Spinal cord (tissue), 9 donors: ENCODE measurements at regions not wholly inside any gene's neighbourhood (a gene's known extent, or its start where the extent isn't known, plus 50 kb on each side); places are given as distances from the start of the nearest gene placed in this dataset.

Source experiments
- DNase-seq, 6 donors: peaks; one replicate each; pipeline versions ENCODE4 v3.0.0 to v3.0.0-alpha.2; 2013 to 2015; ENCODE audit warnings: low spot score in 6 of 6, low read depth in 4 of 6
- H3K27ac ChIP-seq: one replicate; pipeline ENCODE4 v1.5.1; 2013; ENCODE audit warnings: low read depth, low read length, control low read depth
- H3K27me3 ChIP-seq: one replicate; pipeline ENCODE4 v1.6.1; 2013; ENCODE audit warnings: low read length; ENCODE audit not compliant: control insufficient read depth, insufficient read depth
- H3K36me3 ChIP-seq: one replicate; pipeline ENCODE4 v1.6.1; 2013; ENCODE audit warnings: low read length; ENCODE audit not compliant: control insufficient read depth, insufficient read depth
- H3K4me1 ChIP-seq: one replicate; pipeline ENCODE4 v1.6.1; 2013; ENCODE audit warnings: low read length; ENCODE audit not compliant: control insufficient read depth, insufficient read depth
- H3K4me3 ChIP-seq: one replicate; pipeline ENCODE4 v1.5.1; 2013; ENCODE audit warnings: low read depth, low read length, control low read depth
- H3K9me3 ChIP-seq: one replicate; pipeline ENCODE4 v1.6.1; 2013; ENCODE audit warnings: low read length; ENCODE audit not compliant: control insufficient read depth, insufficient read depth
- WGBS: methylation state at CpG from one replicate; pipeline ENCODE4 v1.1.5; 2013; ENCODE audit warnings: missing lambda C conversion rate; ENCODE audit not compliant: insufficient coverage; 5-methylcytosine and 5-hydroxymethylcytosine counted together
- donor health status: healthy.

DNA sequence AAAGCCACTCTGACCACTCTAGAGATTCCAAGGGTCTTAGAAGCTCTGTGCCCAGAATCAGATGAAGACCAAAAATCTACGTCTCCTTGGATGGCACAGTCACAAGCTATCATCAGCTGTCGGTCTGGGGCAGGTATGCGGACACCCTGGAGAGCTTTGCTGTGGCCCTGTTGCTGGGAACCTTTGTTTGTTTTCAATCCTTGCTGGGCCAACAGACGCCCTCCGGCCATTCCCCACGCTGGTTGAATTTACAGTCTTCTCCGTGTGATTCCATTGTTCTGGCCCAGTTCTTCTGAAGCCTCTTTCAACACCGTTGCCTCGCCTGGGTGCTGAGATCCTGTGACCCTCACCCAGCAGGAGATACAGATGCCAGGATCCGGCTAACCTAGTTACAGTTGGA is 149.4 kb upstream of the PFKP start:
- H3K27ac ChIP-seq: no peak overlapping the region
- H3K4me3 ChIP-seq: no peak overlapping the region
- no peaks in the 10 kb centered on the region for H3K36me3 ChIP-seq
- no peak for DNase-seq
- peaks cover 2% of the 10 kb centered on the region for H3K27me3 ChIP-seq
- 57% methylated on average over 9 of the region's 10 CpGs for WGBS
- H3K4me1 ChIP-seq: peaks cover 4% of the 10 kb centered on the region
- no peaks in the 10 kb centered on the region for H3K9me3 ChIP-seq

DNA sequence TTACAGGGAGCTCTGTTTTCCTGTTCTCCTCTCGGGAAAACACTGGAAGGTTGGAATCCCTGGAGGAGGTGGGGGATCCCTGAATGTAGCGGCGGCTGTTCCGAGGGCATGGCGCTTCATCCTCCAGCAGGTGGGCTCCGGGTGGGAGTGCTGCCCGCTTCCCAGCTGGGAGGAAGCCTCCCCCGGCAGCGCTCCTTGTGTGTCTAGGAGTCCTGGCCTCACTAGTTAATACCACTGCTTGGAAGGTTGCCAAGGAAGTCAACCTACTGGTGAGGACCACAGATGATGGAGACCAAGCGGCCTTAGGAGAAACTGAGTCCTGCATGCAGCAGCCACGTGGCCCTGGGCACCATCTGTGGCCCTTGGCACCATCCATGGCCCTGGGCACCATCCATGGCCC is 151.9 kb upstream of the PFKP start:
- no peak overlapping the region for H3K4me3 ChIP-seq
- DNase-seq: no peak
- H3K27me3 ChIP-seq: no peaks in the 10 kb centered on the region
- H3K36me3 ChIP-seq: no peaks in the 10 kb centered on the region
- peaks cover 4% of the 10 kb centered on the region for H3K4me1 ChIP-seq
- WGBS: 98% methylated on average over 10 of the region's 11 CpGs
- no peak overlapping the region for H3K27ac ChIP-seq
- no peaks in the 10 kb centered on the region for H3K9me3 ChIP-seq

DNA sequence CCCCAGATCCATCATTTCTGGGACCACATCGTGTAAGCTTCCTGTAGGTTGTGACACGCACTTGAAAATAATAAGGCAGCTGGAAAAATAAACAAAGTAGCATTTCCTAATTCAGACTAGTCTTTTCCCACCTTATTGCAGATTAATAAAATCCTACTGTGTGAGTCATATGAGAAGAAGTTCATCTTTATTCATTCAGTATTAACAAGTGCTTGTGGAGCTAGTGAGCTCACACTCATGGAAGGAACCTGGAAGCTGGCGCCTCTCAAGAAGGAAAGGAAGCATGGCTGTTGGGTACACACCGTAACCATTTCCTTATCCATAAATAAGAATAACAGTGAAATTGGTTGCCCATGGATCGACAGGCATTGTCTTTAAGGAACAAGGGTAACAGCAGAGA is 152.6 kb upstream of the PFKP start:
- WGBS: no CpG with 5 or more reads among the region's 5 CpGs
- Histone ChIP-seq H3K27me3 (no peaks in the 10 kb centered on the region), H3K27ac (no peak overlapping the region), H3K9me3 (no peaks in the 10 kb centered on the region), H3K36me3 (no peaks in the 10 kb centered on the region), H3K4me1 (peaks cover 4% of the 10 kb centered on the region), H3K4me3 (no peak overlapping the region)
- no peak for DNase-seq

DNA sequence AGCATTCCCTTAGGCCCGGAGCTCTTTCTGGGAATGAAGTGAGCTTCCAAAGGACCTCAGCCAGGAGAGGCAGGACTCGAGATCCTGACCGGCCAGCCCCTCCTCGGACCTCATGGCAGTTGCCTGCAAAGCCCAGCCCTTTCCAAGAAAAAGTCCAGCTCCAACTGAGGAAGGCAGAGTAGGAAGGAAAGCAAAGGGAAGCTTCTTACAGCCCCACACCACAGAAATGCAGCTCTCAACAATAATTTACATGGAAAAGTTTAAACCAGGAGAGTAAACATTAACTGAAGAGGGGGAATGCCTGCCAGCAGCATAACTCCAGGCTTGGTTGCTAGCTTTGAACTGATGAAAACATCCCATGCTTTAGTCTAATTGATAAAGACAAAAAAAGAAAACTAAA is 153.9 kb upstream of the PFKP start:
- no peak for DNase-seq
- no peaks in the 10 kb centered on the region for H3K36me3 ChIP-seq
- 49% methylated on average over 4 of the region's 4 CpGs for WGBS

DNA sequence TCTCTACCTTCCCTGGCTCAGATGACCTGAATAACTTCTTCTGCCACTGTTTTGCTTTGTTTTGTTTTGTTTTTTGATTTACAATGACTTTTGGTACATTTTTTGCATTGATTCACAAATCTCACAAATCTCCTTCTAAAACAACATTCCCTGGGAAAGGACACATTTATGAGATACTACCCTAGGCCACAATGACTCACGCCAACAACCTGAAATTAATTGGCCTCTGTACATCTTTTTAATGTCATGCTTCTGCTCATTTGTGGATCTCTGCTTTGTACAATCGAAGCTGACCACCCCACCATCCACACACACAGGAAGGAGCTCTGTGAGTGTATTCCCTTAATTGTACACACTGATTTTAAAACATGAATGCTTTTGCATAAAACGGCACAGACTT is 156.7 kb upstream of the PFKP start:
- WGBS: 92% methylated on average over 2 of the region's 3 CpGs
- Histone ChIP-seq H3K27me3 (no peaks in the 10 kb centered on the region), H3K4me3 (no peak overlapping the region), H3K27ac (no peak overlapping the region), H3K4me1 (peaks cover 4% of the 10 kb centered on the region), H3K9me3 (no peaks in the 10 kb centered on the region), H3K36me3 (no peaks in the 10 kb centered on the region)
- no peak for DNase-seq

More for the DNA sequence above, 153.9 kb upstream of the PFKP start:
- no peak overlapping the region for H3K27ac ChIP-seq
- H3K4me3 ChIP-seq: no peak overlapping the region
- H3K9me3 ChIP-seq: no peaks in the 10 kb centered on the region
- no peaks in the 10 kb centered on the region for H3K27me3 ChIP-seq
- H3K4me1 ChIP-seq: peaks cover 4% of the 10 kb centered on the region

DNA sequence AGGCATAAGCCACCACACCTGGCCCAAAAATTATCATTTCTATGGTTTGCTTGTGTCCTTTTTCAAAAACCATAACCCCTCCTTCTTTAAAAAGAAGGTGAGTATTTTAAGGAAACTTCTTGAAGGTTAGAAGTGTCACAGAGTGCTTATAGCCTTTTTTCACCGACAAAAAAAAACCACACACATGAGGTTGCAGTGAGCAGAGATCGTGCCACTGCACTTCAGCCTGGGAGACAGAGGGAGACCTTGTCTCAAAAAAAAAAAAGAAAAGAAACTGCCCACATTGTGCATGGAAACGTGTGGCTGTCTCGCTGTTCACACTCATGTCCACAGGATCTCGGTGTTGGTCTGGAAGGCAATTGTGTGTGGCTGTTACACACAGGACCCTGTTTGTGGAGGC is 157.4 kb upstream of the PFKP start:
- Histone ChIP-seq H3K4me1 (peaks cover 4% of the 10 kb centered on the region), H3K36me3 (no peaks in the 10 kb centered on the region), H3K4me3 (no peak overlapping the region), H3K27me3 (no peaks in the 10 kb centered on the region), H3K27ac (no peak overlapping the region), H3K9me3 (no peaks in the 10 kb centered on the region)
- no peak for DNase-seq
- WGBS: 86% methylated on average over 4 of the region's 5 CpGs

DNA sequence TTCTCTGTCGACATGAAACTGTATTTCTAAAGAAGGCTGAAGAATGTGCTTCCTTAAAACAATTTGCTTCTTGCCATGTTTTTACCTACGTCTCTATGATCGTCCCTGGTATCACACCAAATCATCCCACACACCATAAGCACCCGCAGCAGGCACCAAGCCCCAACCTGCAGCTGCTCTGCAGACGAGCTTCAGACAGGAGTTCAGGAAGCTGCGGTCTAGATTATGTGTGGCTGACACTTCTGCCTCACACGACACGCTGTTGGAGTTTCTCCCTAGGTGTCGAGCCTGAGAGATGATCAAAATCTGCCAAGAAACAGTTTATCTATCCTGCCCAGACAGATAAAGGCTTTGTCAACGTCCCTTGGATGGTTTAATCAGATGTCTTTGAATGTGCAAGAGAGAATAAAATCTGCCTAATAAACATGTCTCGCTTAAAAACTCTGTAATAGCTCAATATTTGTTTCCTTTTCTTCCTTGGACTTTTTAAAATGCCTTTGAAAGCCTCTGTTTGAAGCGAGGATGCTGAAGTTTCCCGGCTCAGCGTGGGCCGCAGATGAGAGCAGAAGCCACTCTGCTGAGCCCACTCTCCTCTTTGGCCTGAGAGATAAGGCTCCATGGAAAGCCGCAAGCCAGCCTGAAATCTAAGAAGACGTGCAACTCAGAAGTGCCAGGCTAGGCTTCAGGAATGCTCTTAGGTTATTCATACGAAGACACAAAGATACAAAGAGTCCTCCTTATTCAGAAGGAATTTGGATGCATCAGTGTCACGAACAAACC is 158.3 kb upstream of the PFKP start:
- Histone ChIP-seq H3K4me1 (peaks cover 4% of the 10 kb centered on the region), H3K36me3 (no peaks in the 10 kb centered on the region), H3K4me3 (no peak overlapping the region), H3K27me3 (no peaks in the 10 kb centered on the region), H3K9me3 (no peaks in the 10 kb centered on the region), H3K27ac (no peak overlapping the region)
- DNase-seq: no peak
- 83% methylated on average over 16 of the region's 19 CpGs for WGBS

DNA sequence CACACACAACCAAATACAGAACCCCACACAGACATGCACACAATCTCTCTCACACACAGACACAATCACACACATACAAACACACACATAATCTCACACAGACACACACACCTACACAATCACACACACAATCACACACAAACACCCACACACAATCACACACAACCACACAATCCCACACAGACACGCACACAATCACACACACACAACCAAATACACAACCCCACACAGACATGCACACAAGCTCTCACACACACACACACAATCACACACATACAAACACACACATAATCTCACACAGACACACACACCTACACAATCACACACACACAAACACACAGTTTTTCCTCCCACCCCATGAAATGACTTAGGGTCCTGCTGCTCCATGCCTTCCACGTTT is 160.4 kb upstream of the PFKP start:
- H3K27ac ChIP-seq: no peak overlapping the region
- no peak for DNase-seq
- H3K27me3 ChIP-seq: no peaks in the 10 kb centered on the region

DNA sequence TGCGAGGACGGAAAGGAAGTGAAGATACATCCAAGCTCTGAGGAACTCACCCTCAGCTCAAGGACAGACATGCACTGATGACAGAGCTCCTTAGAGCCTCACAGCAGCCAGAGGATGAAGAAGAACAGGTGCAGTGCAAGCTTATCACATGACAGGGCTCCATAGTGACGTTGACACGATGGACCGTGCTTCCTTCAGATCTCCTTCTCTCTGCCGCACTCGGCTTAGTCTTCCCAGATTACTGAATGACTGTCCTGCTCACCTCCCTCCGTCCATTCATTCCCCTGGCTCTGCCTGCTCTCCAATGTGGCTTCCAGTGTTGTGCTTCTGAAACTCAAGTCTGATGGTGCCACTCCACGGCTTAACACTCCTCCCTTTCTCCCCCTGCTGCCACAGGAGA is 161.5 kb upstream of the PFKP start:
- Histone ChIP-seq H3K27ac (no peak overlapping the region), H3K9me3 (no peaks in the 10 kb centered on the region), H3K27me3 (no peaks in the 10 kb centered on the region), H3K4me3 (no peak overlapping the region), H3K4me1 (no peaks in the 10 kb centered on the region), H3K36me3 (no peaks in the 10 kb centered on the region)
- WGBS: 91% methylated on average over 8 of the region's 9 CpGs
- no peak for DNase-seq

More for the DNA sequence above, 160.4 kb upstream of the PFKP start:
- Histone ChIP-seq H3K4me1 (no peaks in the 10 kb centered on the region), H3K4me3 (no peak overlapping the region), H3K36me3 (no peaks in the 10 kb centered on the region), H3K9me3 (no peaks in the 10 kb centered on the region)
- WGBS: 92% methylated on average over 2 of the region's 2 CpGs

DNA sequence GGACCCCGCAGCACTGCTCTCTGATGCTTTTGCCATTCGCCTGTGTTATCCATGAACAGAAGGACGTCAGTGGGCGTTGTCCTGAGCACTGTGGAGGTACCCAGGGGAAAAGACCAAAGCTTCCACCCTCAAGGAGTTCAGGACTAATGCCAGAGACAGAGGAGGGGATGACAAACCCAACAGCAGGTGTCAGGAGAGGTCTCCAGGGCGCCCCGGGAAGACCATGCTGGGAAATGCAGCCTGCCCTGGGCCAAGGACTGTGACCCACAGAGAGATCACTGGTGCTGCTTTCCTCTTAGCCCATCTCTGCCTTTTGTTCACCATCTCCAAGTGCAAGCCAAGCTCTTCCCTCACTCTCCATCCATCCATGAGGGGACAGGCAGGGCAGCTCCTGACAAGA is 166.8 kb upstream of the PFKP start:
- Histone ChIP-seq H3K4me3 (no peak overlapping the region), H3K4me1 (peaks cover 8% of the 10 kb centered on the region), H3K27ac (no peak overlapping the region), H3K27me3 (no peaks in the 10 kb centered on the region), H3K36me3 (no peaks in the 10 kb centered on the region), H3K9me3 (no peaks in the 10 kb centered on the region)
- no peak for DNase-seq
- WGBS: 83% methylated on average over 6 of the region's 6 CpGs
